ENCODE measurements at regions not wholly inside any gene's neighbourhood (a gene's known extent, or its start where the extent isn't known, plus 50 kb on each side); places are given as distances from the start of the nearest gene placed in this dataset.

DNA sequence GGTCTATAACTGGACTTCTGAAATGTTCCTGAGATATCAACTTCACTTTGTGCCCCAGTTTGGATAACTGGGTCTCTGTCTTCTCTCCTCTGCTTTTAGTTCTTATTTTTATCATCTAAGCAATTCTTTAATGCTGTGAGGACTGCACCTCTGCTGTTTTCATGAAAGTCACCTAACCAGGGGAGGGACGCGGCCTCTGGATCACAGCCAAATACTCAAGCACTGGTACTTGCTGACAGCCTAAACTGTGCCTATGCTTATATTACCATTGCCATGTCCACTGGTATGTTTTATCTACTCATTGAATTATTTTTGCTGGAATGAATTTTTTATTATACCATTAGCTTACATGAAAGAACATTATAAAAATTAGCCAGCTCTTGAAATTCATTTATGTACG lies 674.0 kb downstream of the DMRTA1 start:
- DNase-seq (no peak), ATAC-seq (no peak)
- ChIA-PET POLR2A (no interaction called here), CTCF (no interaction called here)
- Mint-ChIP-seq H3K4me1 (no peaks in the 10 kb centered on the region), H3K4me3 (no peak overlapping the region), H3K27ac (no peak overlapping the region), H3K27me3 (no peaks in the 10 kb centered on the region), H3K36me3 (ENCODE audit: low read depth) (no peaks in the 10 kb centered on the region), H3K9me3 (ENCODE audit: low read depth) (no peaks in the 10 kb centered on the region)
- intact Hi-C loops (cut with DNase I, micrococcal nuclease), result no loop called here

DNA sequence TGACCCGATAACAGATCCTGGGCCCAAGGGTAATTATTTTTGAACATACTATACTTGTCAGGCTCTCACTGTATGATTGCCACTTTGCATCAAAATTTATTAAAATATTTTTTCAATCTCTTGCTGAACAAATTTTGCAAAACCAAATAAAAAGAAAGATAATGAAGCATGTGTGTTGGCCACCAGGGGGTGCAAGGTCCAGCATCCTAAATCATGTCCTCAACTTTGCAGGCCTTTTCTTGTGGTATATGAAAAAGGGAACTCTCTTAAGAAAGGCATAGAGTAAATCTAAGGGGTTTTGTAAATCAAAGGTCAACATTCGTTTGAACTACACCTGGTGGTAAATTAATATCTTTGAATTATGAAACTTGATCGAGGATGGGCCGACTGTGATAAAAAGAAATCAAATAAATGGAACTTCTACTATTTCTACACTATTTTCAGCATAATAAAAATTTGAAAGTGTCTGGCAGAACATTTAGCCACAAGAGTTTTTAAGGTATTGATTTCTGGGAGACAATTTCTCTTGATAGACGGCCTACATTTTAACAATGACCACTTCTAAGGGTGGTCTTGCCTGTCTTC lies 676.5 kb downstream of the DMRTA1 start:
- CTCF ChIA-PET, result interaction anchor here (0.9 kb wide), 1 partner anchor 653 kb away, joined by 3 read pairs; no protein-coding TSS in a partner anchor

DNA sequence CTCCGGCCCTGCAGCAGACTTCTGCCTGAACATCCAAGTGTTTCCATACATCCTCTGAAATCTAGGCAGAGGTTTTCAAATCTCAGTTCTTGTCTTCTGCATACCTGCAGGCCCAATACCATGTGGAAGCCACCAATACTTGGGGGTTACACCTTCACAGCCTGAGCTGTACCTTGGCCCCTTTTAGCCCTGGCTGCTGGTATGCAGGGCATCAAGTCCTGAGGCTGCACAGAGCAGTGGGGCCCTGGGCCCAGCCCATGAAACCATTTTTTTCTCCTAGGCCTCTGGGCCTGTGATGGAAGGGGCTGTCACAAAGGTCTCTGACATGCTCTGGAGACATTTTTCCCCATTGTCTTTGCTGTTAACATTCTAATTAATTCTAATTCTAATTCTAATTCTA lies 680.6 kb downstream of the ELAVL2 start:
- no peaks in the 10 kb centered on the region for H3K27me3 Mint-ChIP-seq
- no peaks in the 10 kb centered on the region for H3K4me1 Mint-ChIP-seq
- ChIA-PET POLR2A (no interaction called here), CTCF (no interaction called here)
- intact Hi-C loops (cut with DNase I, micrococcal nuclease), result no loop called here
- no peak overlapping the region for H3K27ac Mint-ChIP-seq
- no peaks in the 10 kb centered on the region for H3K36me3 Mint-ChIP-seq (ENCODE audit: low read depth)
- ATAC-seq (no peak), DNase-seq (no peak)
- no peak overlapping the region for H3K4me3 Mint-ChIP-seq
- peaks cover 20% of the 10 kb centered on the region for H3K9me3 Mint-ChIP-seq (ENCODE audit: low read depth)

More for the DNA sequence above, 676.5 kb downstream of the DMRTA1 start:
- H3K4me3 Mint-ChIP-seq, result no peak overlapping the region
- intact Hi-C loops (cut with DNase I, micrococcal nuclease), result loop anchor here in 1 of 2 experiments (1.0 kb wide), 1 partner anchor 47 kb away; no protein-coding TSS in a partner anchor
- no peak overlapping the region for H3K27ac Mint-ChIP-seq
- no peaks in the 10 kb centered on the region for H3K36me3 Mint-ChIP-seq (ENCODE audit: low read depth)
- ATAC-seq (no peak), DNase-seq (peak; percentile 18)
- no peaks in the 10 kb centered on the region for H3K4me1 Mint-ChIP-seq
- POLR2A ChIA-PET, result no interaction called here
- peaks cover 6% of the 10 kb centered on the region for H3K9me3 Mint-ChIP-seq (ENCODE audit: low read depth)
- H3K27me3 Mint-ChIP-seq, result no peaks in the 10 kb centered on the region

DNA sequence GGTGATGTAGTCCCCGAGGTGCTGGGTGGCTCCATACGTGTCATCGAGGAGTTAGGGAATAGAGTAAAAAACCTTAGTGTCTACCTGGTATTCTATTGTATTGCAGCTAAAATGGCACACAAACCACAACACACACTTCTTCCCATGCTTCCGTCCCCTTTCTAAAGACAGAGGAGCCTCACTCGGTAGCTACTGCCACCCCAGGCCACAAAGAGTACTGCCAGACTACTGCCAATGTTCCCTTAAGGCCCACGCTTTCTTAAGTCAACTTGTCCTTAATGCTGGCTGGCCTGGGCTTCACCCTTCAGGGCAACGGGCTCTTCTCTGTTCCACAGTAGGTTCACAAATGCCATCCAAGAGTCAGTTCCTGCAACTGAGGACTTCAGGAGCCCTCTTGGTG lies 673.0 kb downstream of the ELAVL2 start:
- POLR2A ChIA-PET, result no interaction called here
- Mint-ChIP-seq H3K27ac (no peak overlapping the region), H3K4me1 (no peaks in the 10 kb centered on the region), H3K4me3 (no peak overlapping the region), H3K36me3 (ENCODE audit: low read depth) (no peaks in the 10 kb centered on the region), H3K27me3 (no peaks in the 10 kb centered on the region), H3K9me3 (ENCODE audit: low read depth) (peaks cover 18% of the 10 kb centered on the region)
- DNase-seq (no peak), ATAC-seq (no peak)
- intact Hi-C loops (cut with DNase I, micrococcal nuclease), result no loop called here
- CTCF ChIA-PET, result interaction anchor here (0.6 kb wide), 1 partner anchor 22 kb away, joined by 3 read pairs; no protein-coding TSS in a partner anchor

DNA sequence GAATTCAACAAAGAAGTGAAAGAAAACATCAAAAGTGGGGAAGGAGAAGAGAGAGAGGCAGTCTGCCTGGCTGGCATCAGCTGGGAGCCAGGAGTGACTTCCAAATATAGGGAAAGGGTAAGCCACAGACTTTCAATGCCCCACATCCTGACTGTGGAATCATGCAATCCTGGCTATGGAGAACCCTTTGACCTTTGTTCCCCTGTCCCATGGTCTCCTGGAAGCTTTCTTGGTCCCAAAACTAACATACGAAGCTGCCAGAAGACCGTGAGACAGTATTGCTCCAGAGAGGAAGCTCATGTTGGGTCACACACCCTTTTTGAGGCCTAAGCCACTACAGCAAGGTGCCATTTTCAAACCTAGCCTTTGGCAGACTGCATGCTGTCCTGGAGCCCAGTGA lies 665.5 kb downstream of the ELAVL2 start:
- intact Hi-C loops (cut with DNase I, micrococcal nuclease), result no loop called here
- Mint-ChIP-seq H3K27me3 (no peaks in the 10 kb centered on the region), H3K9me3 (ENCODE audit: low read depth) (peaks cover 13% of the 10 kb centered on the region), H3K4me3 (no peak overlapping the region), H3K36me3 (ENCODE audit: low read depth) (no peaks in the 10 kb centered on the region), H3K27ac (no peak overlapping the region), H3K4me1 (no peaks in the 10 kb centered on the region)
- CTCF ChIA-PET, result no interaction called here
- DNase-seq (no peak), ATAC-seq (no peak)
- POLR2A ChIA-PET, result no interaction called here

DNA sequence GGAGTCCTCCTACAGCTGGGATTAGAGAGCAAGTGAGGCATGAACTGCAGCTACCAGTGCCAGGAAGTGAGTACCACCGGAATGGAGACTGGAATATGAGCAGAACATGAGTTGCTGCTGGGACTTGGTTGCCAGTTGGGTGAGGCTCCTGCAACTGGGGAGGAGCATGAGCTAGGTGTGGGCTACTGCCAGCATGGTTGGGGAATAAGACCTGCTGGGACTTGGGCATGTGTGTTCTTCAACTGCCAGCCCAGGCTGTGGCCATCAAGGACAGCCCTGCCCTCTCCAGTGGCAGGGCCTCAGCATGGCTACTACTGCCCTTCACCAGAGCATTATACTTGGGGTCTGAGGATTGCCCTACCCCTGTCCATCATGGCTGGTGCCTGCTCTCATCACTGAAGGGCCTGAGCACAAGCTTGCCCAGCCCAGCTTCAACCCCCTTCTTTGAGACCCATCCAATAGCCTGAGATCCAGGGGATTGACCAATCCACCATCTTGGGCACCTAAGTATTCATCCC lies 665.0 kb downstream of the ELAVL2 start:
- ChIA-PET CTCF (no interaction called here), POLR2A (no interaction called here)
- H3K9me3 Mint-ChIP-seq (ENCODE audit: low read depth), result peaks cover 17% of the 10 kb centered on the region

DNA sequence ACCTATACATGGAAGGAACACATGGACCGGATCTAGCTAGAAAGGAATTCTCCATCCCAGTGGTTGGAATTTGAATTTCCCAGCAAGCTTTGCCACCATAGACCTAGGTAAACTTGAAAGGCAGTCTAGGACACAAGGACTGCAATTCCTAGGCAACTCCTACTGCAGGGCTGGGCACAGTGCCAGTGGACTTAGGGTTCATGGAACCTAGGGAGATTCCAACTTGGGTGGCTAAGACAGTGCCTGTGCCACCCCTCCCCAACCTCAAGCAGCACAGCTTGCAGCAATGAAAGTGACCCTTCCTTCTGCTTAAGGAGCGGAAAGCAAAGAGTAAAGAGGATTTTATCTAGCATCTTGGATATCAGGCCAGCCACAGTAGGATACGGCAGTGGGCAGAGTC lies 663.3 kb downstream of the ELAVL2 start:
- no peaks in the 10 kb centered on the region for H3K36me3 Mint-ChIP-seq (ENCODE audit: low read depth)
- peaks cover 19% of the 10 kb centered on the region for H3K9me3 Mint-ChIP-seq (ENCODE audit: low read depth)

More for the DNA sequence above, 665.0 kb downstream of the ELAVL2 start:
- intact Hi-C loops (cut with DNase I, micrococcal nuclease), result no loop called here
- Mint-ChIP-seq H3K27ac (no peak overlapping the region), H3K4me1 (no peaks in the 10 kb centered on the region), H3K4me3 (no peak overlapping the region), H3K36me3 (ENCODE audit: low read depth) (no peaks in the 10 kb centered on the region), H3K27me3 (no peaks in the 10 kb centered on the region)
- DNase-seq (no peak), ATAC-seq (no peak)

DNA sequence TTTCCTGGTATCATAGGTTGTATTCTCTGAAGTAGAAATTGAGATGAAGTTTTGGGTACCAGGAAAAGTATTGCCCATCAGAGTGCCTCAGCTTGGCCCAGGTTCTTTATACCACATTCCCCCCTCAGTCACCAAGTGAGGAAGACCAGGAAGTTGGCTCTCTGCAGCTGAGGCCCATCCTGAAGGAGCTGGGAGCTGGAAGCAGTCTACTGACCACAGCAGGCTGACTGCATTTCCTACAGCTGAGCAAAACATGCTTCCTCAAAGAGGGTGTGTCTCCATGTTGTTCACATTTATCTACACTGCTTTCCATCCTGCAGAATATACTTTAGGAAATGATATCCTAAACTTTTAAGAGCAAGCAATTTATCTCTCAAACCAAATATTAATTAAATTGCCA lies 654.6 kb downstream of the ELAVL2 start:
- H3K9me3 Mint-ChIP-seq (ENCODE audit: low read depth), result peaks cover 13% of the 10 kb centered on the region
- intact Hi-C loops (cut with DNase I, micrococcal nuclease), result no loop called here
- H3K36me3 Mint-ChIP-seq (ENCODE audit: low read depth), result no peaks in the 10 kb centered on the region
- H3K4me1 Mint-ChIP-seq, result no peaks in the 10 kb centered on the region
- POLR2A ChIA-PET, result no interaction called here
- ATAC-seq (no peak), DNase-seq (no peak)
- H3K27ac Mint-ChIP-seq, result no peak overlapping the region
- no peaks in the 10 kb centered on the region for H3K27me3 Mint-ChIP-seq
- CTCF ChIA-PET, result no interaction called here
- no peak overlapping the region for H3K4me3 Mint-ChIP-seq

More for the DNA sequence above, 663.3 kb downstream of the ELAVL2 start:
- no peaks in the 10 kb centered on the region for H3K27me3 Mint-ChIP-seq
- H3K4me1 Mint-ChIP-seq, result no peaks in the 10 kb centered on the region
- ChIA-PET CTCF (interaction anchor here (0.5 kb wide), 1 partner anchor 249 kb away, joined by 3 read pairs; no protein-coding TSS in a partner anchor), POLR2A (no interaction called here)
- intact Hi-C loops (cut with DNase I, micrococcal nuclease), result no loop called here
- no peak overlapping the region for H3K27ac Mint-ChIP-seq
- DNase-seq (no peak), ATAC-seq (no peak)
- no peak overlapping the region for H3K4me3 Mint-ChIP-seq

DNA sequence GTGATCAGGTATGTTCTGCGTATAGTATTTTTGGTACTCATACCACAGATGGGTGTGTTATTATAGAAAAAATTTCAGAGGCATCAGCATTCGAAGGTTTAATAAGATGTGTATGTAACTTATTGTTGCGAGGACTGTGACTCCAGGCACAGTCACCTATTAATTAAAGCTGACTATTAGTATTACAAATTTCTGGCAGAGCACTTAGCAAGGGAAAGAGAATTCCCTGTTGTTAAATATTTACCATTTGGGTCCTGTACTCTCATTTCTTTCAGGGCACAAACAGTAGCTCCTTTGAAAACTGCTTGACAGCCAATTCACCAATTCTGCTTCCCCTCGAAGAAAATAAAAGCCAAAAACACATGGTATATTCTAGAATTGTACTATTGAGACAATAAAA lies 653.8 kb downstream of the ELAVL2 start:
- ATAC-seq (no peak), DNase-seq (no peak)
- intact Hi-C loops (cut with DNase I, micrococcal nuclease), result no loop called here
- H3K4me1 Mint-ChIP-seq, result no peaks in the 10 kb centered on the region
- CTCF ChIA-PET, result no interaction called here
- H3K36me3 Mint-ChIP-seq (ENCODE audit: low read depth), result no peaks in the 10 kb centered on the region
- H3K27ac Mint-ChIP-seq, result no peak overlapping the region
- H3K9me3 Mint-ChIP-seq (ENCODE audit: low read depth), result peaks cover 10% of the 10 kb centered on the region
- no peaks in the 10 kb centered on the region for H3K27me3 Mint-ChIP-seq
- no peak overlapping the region for H3K4me3 Mint-ChIP-seq
- POLR2A ChIA-PET, result no interaction called here

DNA sequence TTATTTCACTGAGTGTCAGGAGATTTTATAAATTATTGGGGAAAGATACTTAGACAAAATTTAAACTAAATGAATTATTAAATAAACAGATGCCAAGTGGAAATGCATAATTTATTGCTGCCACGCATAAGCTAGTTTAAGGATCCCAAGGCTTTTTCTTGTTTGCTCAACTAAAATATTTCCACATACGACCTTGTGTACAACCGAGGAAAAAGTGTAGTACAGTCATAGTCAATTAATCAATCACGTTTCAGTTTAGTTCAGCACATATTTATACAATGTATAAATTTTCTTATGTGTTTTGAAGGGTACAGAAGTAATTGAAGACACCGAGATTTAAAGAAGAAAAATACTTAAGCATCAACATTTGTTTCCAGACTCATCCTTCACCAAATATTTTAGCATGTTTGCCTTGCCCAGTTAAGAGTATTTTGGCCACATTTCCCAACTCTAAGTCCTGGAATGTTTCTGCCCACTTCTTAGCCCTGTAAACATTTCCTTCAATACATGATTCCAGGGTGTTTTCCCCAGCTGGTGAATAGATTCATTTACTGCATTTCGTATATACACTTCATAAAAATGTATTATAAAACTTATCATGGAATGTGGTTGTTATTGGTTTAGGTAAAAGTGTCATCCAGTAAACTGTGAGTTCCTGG lies 652.9 kb downstream of the ELAVL2 start:
- no peak overlapping the region for H3K4me3 Mint-ChIP-seq
- intact Hi-C loops (cut with DNase I, micrococcal nuclease), result no loop called here
- POLR2A ChIA-PET, result no interaction called here
- no peaks in the 10 kb centered on the region for H3K4me1 Mint-ChIP-seq
- peaks cover 12% of the 10 kb centered on the region for H3K9me3 Mint-ChIP-seq (ENCODE audit: low read depth)
- no peaks in the 10 kb centered on the region for H3K27me3 Mint-ChIP-seq
- ATAC-seq, result no peak
- CTCF ChIA-PET, result no interaction called here
- no peak overlapping the region for H3K27ac Mint-ChIP-seq
- no peaks in the 10 kb centered on the region for H3K36me3 Mint-ChIP-seq (ENCODE audit: low read depth)
- DNase-seq, result no peak

DNA sequence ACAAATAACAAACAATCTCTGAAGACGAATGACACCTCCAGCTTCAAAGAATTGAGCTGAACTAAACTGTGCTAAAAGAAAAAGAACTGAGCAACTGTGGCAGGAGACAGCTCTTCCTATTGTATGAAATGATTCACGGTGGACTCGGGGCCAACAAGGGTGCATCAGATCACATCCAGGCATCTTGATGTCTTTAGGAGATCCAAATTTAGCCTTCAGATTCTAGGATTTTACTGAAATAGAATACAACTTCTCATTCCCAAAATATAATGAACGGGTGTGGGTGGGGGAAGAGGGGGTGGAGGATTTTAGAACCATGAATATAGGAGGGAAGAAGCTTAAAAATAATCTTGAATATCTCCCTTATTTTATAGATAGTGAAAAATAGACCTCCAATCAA lies 631.8 kb downstream of the ELAVL2 start:
- H3K27ac Mint-ChIP-seq, result no peak overlapping the region
- ChIA-PET POLR2A (no interaction called here), CTCF (no interaction called here)
- H3K4me3 Mint-ChIP-seq, result no peak overlapping the region
- H3K36me3 Mint-ChIP-seq (ENCODE audit: low read depth), result no peaks in the 10 kb centered on the region
- ATAC-seq, result no peak
- intact Hi-C loops (cut with DNase I, micrococcal nuclease), result loop anchor here in 1 of 2 experiments (10.0 kb wide), 1 partner anchor 59 kb away; no protein-coding TSS in a partner anchor
- no peak for DNase-seq
- H3K4me1 Mint-ChIP-seq, result no peaks in the 10 kb centered on the region
- H3K27me3 Mint-ChIP-seq, result no peaks in the 10 kb centered on the region
- H3K9me3 Mint-ChIP-seq (ENCODE audit: low read depth), result peaks cover 5% of the 10 kb centered on the region

DNA sequence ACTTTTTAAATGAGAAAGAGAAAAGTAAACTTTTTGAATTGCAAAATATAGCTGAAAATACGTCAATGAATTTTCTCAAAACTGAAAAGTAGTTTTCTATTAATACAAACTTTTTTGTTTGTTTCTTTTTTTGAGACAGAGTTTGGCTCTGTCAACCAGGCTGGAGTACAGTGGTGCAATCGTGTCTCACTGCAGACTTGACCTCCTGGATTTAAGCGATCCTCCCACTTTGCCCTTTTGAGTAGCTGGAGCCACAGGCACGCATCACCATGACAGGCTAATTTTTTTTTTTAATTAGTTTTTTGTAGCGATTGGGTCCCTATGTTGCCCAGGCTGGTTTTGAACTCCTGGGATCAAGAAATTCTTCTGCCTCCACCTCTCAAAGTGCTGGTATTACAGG lies 610.4 kb downstream of the ELAVL2 start:
- H3K27ac Mint-ChIP-seq, result no peak overlapping the region
- intact Hi-C loops (cut with DNase I, micrococcal nuclease), result no loop called here
- DNase-seq (no peak), ATAC-seq (no peak)
- H3K4me1 Mint-ChIP-seq, result no peaks in the 10 kb centered on the region
- POLR2A ChIA-PET, result no interaction called here
- no peak overlapping the region for H3K4me3 Mint-ChIP-seq
- H3K27me3 Mint-ChIP-seq, result no peaks in the 10 kb centered on the region
- peaks cover 8% of the 10 kb centered on the region for H3K9me3 Mint-ChIP-seq (ENCODE audit: low read depth)
- no peaks in the 10 kb centered on the region for H3K36me3 Mint-ChIP-seq (ENCODE audit: low read depth)
- CTCF ChIA-PET, result no interaction called here
